Ishikawa (cell line): ENCODE measurements at regions not wholly inside any gene's neighbourhood (a gene's known extent, or its start where the extent isn't known, plus 50 kb on each side); places are given as distances from the start of the nearest gene placed in this dataset.

Experiments
- CREB1 ChIP-seq: IDR thresholded peaks from 2 replicates; pipeline ENCODE4 v1.6.1; 2012; ENCODE audit warnings: low read depth
- EGR1 ChIP-seq: IDR thresholded peaks from 2 replicates; pipeline ENCODE4 v1.6.1; 2012
- EP300 ChIP-seq: IDR thresholded peaks from 2 replicates; pipeline ENCODE4 v1.6.1; 2012; ENCODE audit warnings: borderline replicate concordance
- FOXM1 ChIP-seq: IDR thresholded peaks from 2 replicates; pipeline ENCODE4 v1.6.1; 2012; ENCODE audit warnings: low read depth, borderline replicate concordance
- NFIC ChIP-seq: IDR thresholded peaks from 2 replicates; pipeline ENCODE4 v1.6.1; 2012
- RAD21 ChIP-seq: IDR thresholded peaks from 2 replicates; pipeline ENCODE4 v1.6.1; 2012; ENCODE audit warnings: low read depth
- TCF12 ChIP-seq: IDR thresholded peaks from 2 replicates; pipeline ENCODE4 v1.6.1; 2012; ENCODE audit warnings: low read depth
- YY1 ChIP-seq: IDR thresholded peaks from 2 replicates; pipeline ENCODE4 v1.6.1; 2012; ENCODE audit warnings: low read depth
- TF ChIP-seq, protein P1 (sequence below): IDR thresholded peaks from 2 replicates; pipeline ENCODE4 v1.6.1; 2012
- TF ChIP-seq, protein P2 (sequence below): IDR thresholded peaks from 2 replicates; pipeline ENCODE4 v1.6.1; 2012; ENCODE audit warnings: low read depth, mild to moderate bottlenecking

- no peak for TF ChIP-seq CREB1
- TF ChIP-seq YY1, result no peak
- no peak for TF ChIP-seq EP300
- TF ChIP-seq, protein P1, sequence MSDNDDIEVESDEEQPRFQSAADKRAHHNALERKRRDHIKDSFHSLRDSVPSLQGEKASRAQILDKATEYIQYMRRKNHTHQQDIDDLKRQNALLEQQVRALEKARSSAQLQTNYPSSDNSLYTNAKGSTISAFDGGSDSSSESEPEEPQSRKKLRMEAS, result no peak
- TF ChIP-seq, protein P2, sequence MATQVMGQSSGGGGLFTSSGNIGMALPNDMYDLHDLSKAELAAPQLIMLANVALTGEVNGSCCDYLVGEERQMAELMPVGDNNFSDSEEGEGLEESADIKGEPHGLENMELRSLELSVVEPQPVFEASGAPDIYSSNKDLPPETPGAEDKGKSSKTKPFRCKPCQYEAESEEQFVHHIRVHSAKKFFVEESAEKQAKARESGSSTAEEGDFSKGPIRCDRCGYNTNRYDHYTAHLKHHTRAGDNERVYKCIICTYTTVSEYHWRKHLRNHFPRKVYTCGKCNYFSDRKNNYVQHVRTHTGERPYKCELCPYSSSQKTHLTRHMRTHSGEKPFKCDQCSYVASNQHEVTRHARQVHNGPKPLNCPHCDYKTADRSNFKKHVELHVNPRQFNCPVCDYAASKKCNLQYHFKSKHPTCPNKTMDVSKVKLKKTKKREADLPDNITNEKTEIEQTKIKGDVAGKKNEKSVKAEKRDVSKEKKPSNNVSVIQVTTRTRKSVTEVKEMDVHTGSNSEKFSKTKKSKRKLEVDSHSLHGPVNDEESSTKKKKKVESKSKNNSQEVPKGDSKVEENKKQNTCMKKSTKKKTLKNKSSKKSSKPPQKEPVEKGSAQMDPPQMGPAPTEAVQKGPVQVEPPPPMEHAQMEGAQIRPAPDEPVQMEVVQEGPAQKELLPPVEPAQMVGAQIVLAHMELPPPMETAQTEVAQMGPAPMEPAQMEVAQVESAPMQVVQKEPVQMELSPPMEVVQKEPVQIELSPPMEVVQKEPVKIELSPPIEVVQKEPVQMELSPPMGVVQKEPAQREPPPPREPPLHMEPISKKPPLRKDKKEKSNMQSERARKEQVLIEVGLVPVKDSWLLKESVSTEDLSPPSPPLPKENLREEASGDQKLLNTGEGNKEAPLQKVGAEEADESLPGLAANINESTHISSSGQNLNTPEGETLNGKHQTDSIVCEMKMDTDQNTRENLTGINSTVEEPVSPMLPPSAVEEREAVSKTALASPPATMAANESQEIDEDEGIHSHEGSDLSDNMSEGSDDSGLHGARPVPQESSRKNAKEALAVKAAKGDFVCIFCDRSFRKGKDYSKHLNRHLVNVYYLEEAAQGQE, result no peak
- no peak for TF ChIP-seq NFIC
- no peak for TF ChIP-seq FOXM1
- TF ChIP-seq EGR1, result no peak
- no peak for TF ChIP-seq RAD21
- TF ChIP-seq TCF12, result no peak
These were observed 539.7 kb downstream of the SNAPC1 start for GRCh38 chr14:62301911-62302310.
